AG04450 (cell line): ENCODE measurements at regions not wholly inside any gene's neighbourhood (a gene's known extent, or its start where the extent isn't known, plus 50 kb on each side); places are given as distances from the start of the nearest gene placed in this dataset.

ENCODE experiments used
- CTCF ChIA-PET: fragments of 300-600, 350-600 bp; formaldehyde crosslinking; extraction: SDS; loops from one replicate; lab custom pipeline; 2022; ENCODE audit warnings: antibody characterized with exemption, inconsistent platforms; lab: Charles Lee
- POLR2A ChIA-PET: fragments of 350-600 bp; formaldehyde crosslinking; extraction: SDS; loops from one replicate; lab custom pipeline; 2021; ENCODE audit warnings: antibody characterized with exemption, inconsistent platforms; lab: Yijun Ruan, JAX
- DNase-seq: peaks from one replicate; pipeline ENCODE4 v3.0.0-alpha.2; 2011; ENCODE audit warnings: low read depth, low spot score
- H3K27ac ChIP-seq: one replicate; pipeline ENCODE4 v1.5.1; 2012; ENCODE audit warnings: low read depth, low read length, control low read depth
- H3K27me3 ChIP-seq: one replicate; pipeline ENCODE4 v1.6.0; 2012; ENCODE audit warnings: low read length; ENCODE audit not compliant: control insufficient read depth, insufficient read depth
- H3K4me3 ChIP-seq: 2 replicates; pipeline ENCODE4 v1.5.1; 2011; ENCODE audit warnings: mild to moderate bottlenecking, low read depth, low read length, control low read depth
- H3K9me3 ChIP-seq: 2 replicates; pipeline ENCODE4 v1.5.1; 2012; ENCODE audit warnings: low read length; ENCODE audit not compliant: control insufficient read depth, insufficient read depth
- TF ChIP-seq, protein P1 (sequence below): IDR thresholded peaks from 2 replicates; pipeline ENCODE4 v1.5.1; 2011; ENCODE audit warnings: low read depth, low read length, control low read depth, inconsistent platforms

DNA sequence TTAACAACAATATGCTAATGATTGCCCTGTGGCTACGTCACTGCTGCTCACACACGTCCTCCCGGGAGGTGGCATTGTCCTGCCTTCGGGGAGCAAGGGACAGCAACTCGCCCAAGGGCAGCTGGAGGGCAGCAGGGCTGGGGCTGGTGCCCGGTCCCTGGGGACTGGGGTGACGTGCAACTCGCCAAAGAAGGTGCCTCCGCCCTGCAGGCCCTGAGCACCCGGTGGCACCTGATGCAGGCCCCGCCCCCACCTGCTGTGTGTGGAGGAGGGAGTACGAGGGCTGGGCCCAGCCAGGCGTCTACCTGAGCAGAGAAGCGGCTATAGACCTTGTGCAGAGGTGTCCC is 64.8 kb upstream of the SLCO4A1 start:
- CTCF ChIA-PET = interaction anchor here (1.8 kb wide), 1 partner anchor 39 kb away, joined by 6 read pairs; no protein-coding TSS in a partner anchor
- no peak overlapping the region for H3K4me3 ChIP-seq
- TF ChIP-seq, protein P1, sequence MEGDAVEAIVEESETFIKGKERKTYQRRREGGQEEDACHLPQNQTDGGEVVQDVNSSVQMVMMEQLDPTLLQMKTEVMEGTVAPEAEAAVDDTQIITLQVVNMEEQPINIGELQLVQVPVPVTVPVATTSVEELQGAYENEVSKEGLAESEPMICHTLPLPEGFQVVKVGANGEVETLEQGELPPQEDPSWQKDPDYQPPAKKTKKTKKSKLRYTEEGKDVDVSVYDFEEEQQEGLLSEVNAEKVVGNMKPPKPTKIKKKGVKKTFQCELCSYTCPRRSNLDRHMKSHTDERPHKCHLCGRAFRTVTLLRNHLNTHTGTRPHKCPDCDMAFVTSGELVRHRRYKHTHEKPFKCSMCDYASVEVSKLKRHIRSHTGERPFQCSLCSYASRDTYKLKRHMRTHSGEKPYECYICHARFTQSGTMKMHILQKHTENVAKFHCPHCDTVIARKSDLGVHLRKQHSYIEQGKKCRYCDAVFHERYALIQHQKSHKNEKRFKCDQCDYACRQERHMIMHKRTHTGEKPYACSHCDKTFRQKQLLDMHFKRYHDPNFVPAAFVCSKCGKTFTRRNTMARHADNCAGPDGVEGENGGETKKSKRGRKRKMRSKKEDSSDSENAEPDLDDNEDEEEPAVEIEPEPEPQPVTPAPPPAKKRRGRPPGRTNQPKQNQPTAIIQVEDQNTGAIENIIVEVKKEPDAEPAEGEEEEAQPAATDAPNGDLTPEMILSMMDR = no peak
- H3K27ac ChIP-seq = no peak overlapping the region
- POLR2A ChIA-PET = no interaction called here
- H3K27me3 ChIP-seq = peaks cover 31% of the 10 kb centered on the region
- DNase-seq = no peak
- H3K9me3 ChIP-seq = no peaks in the 10 kb centered on the region; the same call in 1 of the 2 replicates

DNA sequence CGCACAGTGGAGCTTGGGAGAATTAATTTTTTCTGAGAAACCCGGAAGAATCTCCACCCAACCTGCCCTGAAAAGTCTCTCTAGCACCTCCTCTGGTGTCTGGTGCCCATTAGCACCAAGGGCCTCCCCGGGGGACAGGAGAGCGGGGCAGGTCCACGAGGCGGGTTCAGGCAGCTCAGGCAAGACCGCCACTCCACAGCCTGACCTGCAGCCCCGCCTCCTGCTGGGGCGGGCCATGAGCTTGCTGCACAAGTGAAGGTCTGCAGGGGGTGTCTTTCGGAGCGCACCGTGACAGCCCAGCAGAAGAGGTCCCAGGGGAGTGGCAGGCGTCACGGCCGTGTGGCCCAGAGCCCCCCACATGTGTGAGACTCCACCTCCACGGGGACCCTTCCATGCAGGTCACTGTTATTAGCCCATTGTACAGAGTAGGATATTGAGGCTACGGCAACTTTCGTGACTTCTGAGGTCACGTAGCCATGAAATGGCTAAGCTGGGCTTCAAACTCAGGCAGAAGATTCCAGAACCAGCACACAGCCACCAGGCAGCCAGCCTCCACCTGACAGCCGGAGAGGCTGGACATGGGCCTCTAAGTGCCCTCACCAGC is 63.9 kb upstream of the SLCO4A1 start:
- DNase-seq = no peak
- CTCF ChIA-PET = no interaction called here

DNA sequence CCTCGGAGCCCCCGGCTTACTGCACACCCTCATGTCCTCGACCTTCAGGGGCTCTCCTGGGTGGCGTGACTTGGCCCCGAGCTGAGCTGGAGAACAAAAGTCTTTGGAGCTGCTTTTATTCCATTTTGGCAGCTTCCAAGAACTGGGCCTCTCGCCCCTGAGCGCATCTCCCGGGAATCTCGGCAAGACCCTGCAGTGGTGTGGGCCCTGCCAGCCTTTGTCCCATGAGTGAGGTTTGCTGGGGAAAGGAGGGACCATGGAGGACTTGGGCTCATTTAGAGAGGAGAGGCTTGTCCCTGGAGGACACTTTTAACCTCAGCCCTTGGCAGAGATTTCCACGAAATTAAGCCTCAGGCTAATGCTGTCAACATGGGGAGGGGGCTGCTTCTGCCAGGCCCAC is 62.3 kb upstream of the SLCO4A1 start:
- POLR2A ChIA-PET = no interaction called here
- CTCF ChIA-PET = no interaction called here
- TF ChIP-seq, protein P1 = no peak
- H3K27ac ChIP-seq = no peak overlapping the region
- H3K4me3 ChIP-seq = no peak overlapping the region
- H3K27me3 ChIP-seq = peaks cover 39% of the 10 kb centered on the region
- no peaks in the 10 kb centered on the region; the same call in 1 of the 2 replicates for H3K9me3 ChIP-seq
- no peak for DNase-seq

More for the DNA sequence above, 63.9 kb upstream of the SLCO4A1 start:
- Histone ChIP-seq H3K9me3 (no peaks in the 10 kb centered on the region; the same call in 1 of the 2 replicates), H3K27ac (no peak overlapping the region), H3K27me3 (peaks cover 34% of the 10 kb centered on the region), H3K4me3 (no peak overlapping the region)
- POLR2A ChIA-PET = no interaction called here
- TF ChIP-seq, protein P1 = no peak

DNA sequence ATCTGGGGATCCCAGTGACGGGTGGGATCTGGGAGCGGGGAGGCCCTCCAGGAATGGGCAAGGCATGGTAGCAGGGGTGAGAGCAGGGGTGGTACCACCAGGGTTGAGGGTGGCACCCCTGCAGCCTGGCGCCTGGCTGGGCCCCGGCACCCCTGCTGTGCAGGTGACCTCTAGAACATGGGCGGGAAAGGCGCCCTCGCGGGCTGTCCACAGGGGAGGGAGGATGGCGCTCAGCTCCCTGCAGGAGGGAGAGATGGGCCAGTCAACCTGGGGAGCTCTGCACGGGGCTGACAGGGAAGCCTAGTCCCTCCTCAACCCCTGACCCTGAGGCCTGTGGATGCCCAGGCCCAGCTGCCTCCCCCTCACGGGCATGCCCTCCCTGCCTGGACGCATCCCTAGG is 61.6 kb upstream of the SLCO4A1 start:
- DNase-seq = no peak
- TF ChIP-seq, protein P1 = no peak

DNA sequence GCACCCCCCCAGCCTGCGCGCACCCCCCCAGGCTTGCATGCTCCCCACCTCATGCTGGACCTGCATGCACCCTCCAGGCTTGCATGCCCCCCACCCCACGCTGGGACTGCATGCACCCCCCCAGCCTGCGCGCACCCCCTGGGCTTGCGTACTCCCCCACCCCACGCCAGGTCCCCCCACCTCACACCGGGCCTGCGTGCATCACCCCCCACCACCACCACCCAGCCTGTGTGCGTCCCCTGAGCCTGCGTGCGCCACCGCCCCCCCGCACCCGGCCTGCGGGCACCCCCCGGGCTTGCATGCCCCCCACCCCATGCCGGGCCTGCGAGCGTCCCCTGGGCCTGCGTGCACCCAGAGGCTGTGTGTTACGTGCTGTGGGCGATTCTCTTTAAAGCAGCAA is 61.0 kb upstream of the SLCO4A1 start:
- H3K9me3 ChIP-seq = no peaks in the 10 kb centered on the region; the same call in 1 of the 2 replicates
- DNase-seq = no peak
- CTCF ChIA-PET = no interaction called here
- H3K27ac ChIP-seq = no peak overlapping the region
- H3K4me3 ChIP-seq = no peak overlapping the region
- TF ChIP-seq, protein P1 = no peak
- POLR2A ChIA-PET = no interaction called here
- H3K27me3 ChIP-seq = peaks cover 39% of the 10 kb centered on the region

More for the DNA sequence above, 61.6 kb upstream of the SLCO4A1 start:
- ChIA-PET POLR2A (no interaction called here), CTCF (no interaction called here)
- Histone ChIP-seq H3K27me3 (peaks cover 39% of the 10 kb centered on the region), H3K9me3 (no peaks in the 10 kb centered on the region; the same call in 1 of the 2 replicates), H3K27ac (no peak overlapping the region), H3K4me3 (no peak overlapping the region)
